WTC11 (cell line): ENCODE measurements at regions not wholly inside any gene's neighbourhood (a gene's known extent, or its start where the extent isn't known, plus 50 kb on each side); places are given as distances from the start of the nearest gene placed in this dataset.

Experiments used
- CTCF ChIP-seq: fragments of 200-600 bp; IDR thresholded peaks from 2 replicates; pipeline ENCODE4 v1.8.0; 2022; ENCODE audit warnings: antibody characterized with exemption
- GABPB1 ChIP-seq: sonication (generic); formaldehyde crosslinking; IDR thresholded peaks from 2 replicates; pipeline ENCODE4 v1.8.1; 2023; ENCODE audit warnings: mild to moderate bottlenecking, missing genetic modification reagents
- JUN ChIP-seq: sonication (generic); formaldehyde crosslinking; IDR thresholded peaks from 2 replicates; pipeline ENCODE4 v1.8.0; 2023; ENCODE audit warnings: mild to moderate bottlenecking, missing genetic modification reagents
- SP1 ChIP-seq: sonication (generic); formaldehyde crosslinking; conservative IDR thresholded peaks from 2 replicates; pipeline ENCODE4 v1.8.1; 2022; ENCODE audit warnings: missing genetic modification reagents
- USF1 ChIP-seq: sonication (generic); formaldehyde crosslinking; IDR thresholded peaks from 2 replicates; pipeline ENCODE4 v1.8.0; 2022; ENCODE audit warnings: mild to moderate bottlenecking, missing genetic modification reagents
- ZNF263 ChIP-seq: sonication (generic); formaldehyde crosslinking; IDR thresholded peaks from 2 replicates; pipeline ENCODE4 v1.8.1; 2022; ENCODE audit warnings: low read depth, mild to moderate bottlenecking, moderate library complexity, missing genetic modification reagents

DNA sequence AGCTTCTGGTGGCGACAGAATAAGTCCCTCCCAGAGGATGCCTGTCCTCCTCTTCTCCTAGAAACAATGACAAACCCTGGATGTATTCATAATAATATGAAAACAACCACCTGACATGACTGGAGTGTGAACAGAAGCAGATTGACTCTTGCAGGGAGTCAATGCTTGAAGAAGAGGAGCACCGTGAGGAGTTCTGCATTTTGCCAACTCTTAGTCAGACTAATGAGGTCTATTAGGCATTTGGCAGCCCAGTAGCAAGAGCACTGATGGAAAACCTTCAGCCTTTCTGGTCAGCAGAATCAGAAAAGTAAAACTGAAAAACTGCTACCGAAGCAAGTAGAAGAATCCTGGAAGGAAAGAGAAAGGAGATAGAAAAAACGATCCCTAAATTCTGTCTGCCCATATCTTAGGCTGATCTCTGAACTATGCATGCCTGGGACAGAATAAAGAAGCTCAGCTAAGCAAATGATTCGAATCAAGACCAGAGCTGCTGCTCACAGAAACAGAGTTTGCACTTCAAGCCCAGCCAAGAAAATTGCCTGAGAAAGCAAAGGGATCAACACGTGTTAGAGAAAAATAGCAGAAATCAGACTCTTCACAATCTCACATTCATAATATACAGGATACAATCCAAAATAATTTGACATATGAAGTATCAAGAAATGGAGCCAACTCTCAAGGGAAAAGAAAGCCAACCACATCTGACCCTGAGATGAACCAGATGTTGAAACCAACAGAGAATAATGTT is 69.5 kb upstream of the OSMR start:
- no peak for TF ChIP-seq CTCF
- TF ChIP-seq ZNF263 (CRISPR knock-in tag), result no peak
- no peak for TF ChIP-seq USF1 (CRISPR knock-in tag)
- TF ChIP-seq SP1 (CRISPR knock-in tag), result no peak
- no peak for TF ChIP-seq JUN (CRISPR knock-in tag)
- TF ChIP-seq GABPB1 (CRISPR knock-in tag), result no peak
